Iris pigment epithelial cell (primary cell): ENCODE measurements at regions not wholly inside any gene's neighbourhood (a gene's known extent, or its start where the extent isn't known, plus 50 kb on each side); places are given as distances from the start of the nearest gene placed in this dataset.
"Not testable (repeated sequence)": the region's sequence is repeated elsewhere in the genome, so short reads cannot be mapped to it uniquely, and the experiment has no call there.

Source experiments
- DNase-seq: peaks from one replicate; pipeline ENCODE4 v3.0.0-alpha.2; 2011; ENCODE audit warnings: low read depth

- DNase-seq: no peak
These were observed 53.5 kb downstream of the XCL2 start for GRCh38 chr1:168490306-168490705.

- DNase-seq: peak; percentile 65
These were observed 55.7 kb downstream of the XCL2 start for GRCh38 chr1:168488138-168488537.

- not testable (repeated sequence) for DNase-seq
These were observed 57.0 kb downstream of the XCL2 start for GRCh38 chr1:168486820-168487219.

GRCh38 chr1:168485048-168485447, 58.7 kb downstream of the XCL2 start:
- DNase-seq: peak; percentile 84

GRCh38 chr1:168484083-168484482, 59.7 kb downstream of the XCL2 start:
- DNase-seq: no peak

GRCh38 chr1:168483539-168483938, 60.3 kb downstream of the XCL2 start:
- DNase-seq: peak; percentile 90

GRCh38 chr1:168482106-168482505, 61.7 kb downstream of the XCL2 start:
- peak; percentile 32 for DNase-seq

- no peak for DNase-seq
These were observed 62.2 kb downstream of the XCL2 start for GRCh38 chr1:168481586-168481985.

GRCh38 chr1:168480997-168481396, 62.8 kb downstream of the XCL2 start:
- DNase-seq: no peak

- DNase-seq: no peak
These were observed 66.0 kb downstream of the XCL2 start for GRCh38 chr1:168477792-168478191.

GRCh38 chr1:168476588-168477385, 67.0 kb downstream of the XCL2 start:
- DNase-seq: no peak

- DNase-seq: no peak
These were observed 69.5 kb downstream of the XCL2 start for GRCh38 chr1:168474322-168474721.

- DNase-seq: no peak
These were observed 70.7 kb downstream of the XCL2 start for GRCh38 chr1:168473126-168473525.

- DNase-seq: no peak
These were observed 71.6 kb downstream of the XCL2 start for GRCh38 chr1:168472223-168472622.

GRCh38 chr1:168470901-168471431, 72.8 kb downstream of the XCL2 start:
- peak; percentile 92 for DNase-seq

- DNase-seq: peak; percentile 61
These were observed 74.1 kb downstream of the XCL2 start for GRCh38 chr1:168469690-168470089.

GRCh38 chr1:168468822-168469221, 75.0 kb downstream of the XCL2 start:
- DNase-seq: no peak

- no peak for DNase-seq
These were observed 75.6 kb downstream of the XCL2 start for GRCh38 chr1:168468042-168468809.

GRCh38 chr1:168467452-168467851, 76.3 kb downstream of the XCL2 start:
- DNase-seq: no peak

- DNase-seq: no peak
These were observed 77.1 kb downstream of the XCL2 start for GRCh38 chr1:168466714-168467131.

GRCh38 chr1:168466092-168466713, 77.6 kb downstream of the XCL2 start:
- DNase-seq: peak; percentile 85

- DNase-seq: not testable (repeated sequence)
These were observed 82.7 kb downstream of the XCL2 start for GRCh38 chr1:168461108-168461507.

GRCh38 chr1:168457296-168457695, 86.5 kb downstream of the XCL2 start:
- DNase-seq: not testable (repeated sequence)
